ENCODE measurements at regions not wholly inside any gene's neighbourhood (a gene's known extent, or its start where the extent isn't known, plus 50 kb on each side); places are given as distances from the start of the nearest gene placed in this dataset.

- TF ChIP-seq, protein P1, sequence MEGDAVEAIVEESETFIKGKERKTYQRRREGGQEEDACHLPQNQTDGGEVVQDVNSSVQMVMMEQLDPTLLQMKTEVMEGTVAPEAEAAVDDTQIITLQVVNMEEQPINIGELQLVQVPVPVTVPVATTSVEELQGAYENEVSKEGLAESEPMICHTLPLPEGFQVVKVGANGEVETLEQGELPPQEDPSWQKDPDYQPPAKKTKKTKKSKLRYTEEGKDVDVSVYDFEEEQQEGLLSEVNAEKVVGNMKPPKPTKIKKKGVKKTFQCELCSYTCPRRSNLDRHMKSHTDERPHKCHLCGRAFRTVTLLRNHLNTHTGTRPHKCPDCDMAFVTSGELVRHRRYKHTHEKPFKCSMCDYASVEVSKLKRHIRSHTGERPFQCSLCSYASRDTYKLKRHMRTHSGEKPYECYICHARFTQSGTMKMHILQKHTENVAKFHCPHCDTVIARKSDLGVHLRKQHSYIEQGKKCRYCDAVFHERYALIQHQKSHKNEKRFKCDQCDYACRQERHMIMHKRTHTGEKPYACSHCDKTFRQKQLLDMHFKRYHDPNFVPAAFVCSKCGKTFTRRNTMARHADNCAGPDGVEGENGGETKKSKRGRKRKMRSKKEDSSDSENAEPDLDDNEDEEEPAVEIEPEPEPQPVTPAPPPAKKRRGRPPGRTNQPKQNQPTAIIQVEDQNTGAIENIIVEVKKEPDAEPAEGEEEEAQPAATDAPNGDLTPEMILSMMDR (IDR thresholded peaks at IDR 0.05; ENCODE audit: insufficient read depth, low read length, poor library complexity, severe bottlenecking): no peak
- TF ChIP-seq EZH2phosphoT487 (conservative IDR thresholded peaks at IDR 0.05; ENCODE audit: low read length): no peak
These were observed 109.3 kb upstream of the NANOS1 start for GRCh38 chr10:118920206-118920605.

Data from SU-DHL-6 (cell line).